ENCODE measurements at regions not wholly inside any gene's neighbourhood (a gene's known extent, or its start where the extent isn't known, plus 50 kb on each side); places are given as distances from the start of the nearest gene placed in this dataset.

DNA sequence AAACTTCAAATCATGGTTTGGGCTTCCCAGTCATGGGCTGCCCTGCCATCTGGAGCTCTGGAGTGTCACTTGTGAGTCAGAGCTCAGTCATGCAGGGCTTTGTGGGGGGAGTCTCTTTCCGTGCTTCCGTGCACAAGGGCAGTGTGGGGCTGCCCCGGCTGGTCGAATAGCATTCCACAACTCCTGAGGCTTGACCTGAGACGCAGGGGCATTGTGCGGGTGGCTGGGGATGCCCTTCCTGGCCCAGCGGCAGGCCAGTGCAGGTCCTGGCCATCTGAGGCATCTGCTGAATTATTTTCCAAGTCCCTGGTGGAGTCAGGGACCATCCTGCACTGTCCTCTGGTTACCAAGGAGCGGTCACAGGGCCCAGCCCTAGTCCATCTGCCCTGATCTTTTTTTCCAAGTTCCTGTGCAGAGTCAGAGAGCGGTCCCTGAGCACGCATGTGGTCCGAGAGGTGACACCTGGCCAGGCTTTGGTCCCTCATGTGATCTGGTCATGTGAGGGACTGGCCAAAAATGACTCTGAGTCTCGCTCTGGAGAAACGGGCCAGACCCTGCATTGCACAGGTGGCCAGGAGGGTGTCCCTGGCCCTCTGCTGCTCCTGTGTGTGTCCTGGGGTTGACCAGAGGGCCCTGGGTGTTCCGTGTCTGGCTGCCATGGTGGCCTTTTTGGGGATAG, 167.0 kb upstream of the ALG10B start:
- no peak overlapping the region for H3K27ac ChIP-seq (replicated peaks)

DNA sequence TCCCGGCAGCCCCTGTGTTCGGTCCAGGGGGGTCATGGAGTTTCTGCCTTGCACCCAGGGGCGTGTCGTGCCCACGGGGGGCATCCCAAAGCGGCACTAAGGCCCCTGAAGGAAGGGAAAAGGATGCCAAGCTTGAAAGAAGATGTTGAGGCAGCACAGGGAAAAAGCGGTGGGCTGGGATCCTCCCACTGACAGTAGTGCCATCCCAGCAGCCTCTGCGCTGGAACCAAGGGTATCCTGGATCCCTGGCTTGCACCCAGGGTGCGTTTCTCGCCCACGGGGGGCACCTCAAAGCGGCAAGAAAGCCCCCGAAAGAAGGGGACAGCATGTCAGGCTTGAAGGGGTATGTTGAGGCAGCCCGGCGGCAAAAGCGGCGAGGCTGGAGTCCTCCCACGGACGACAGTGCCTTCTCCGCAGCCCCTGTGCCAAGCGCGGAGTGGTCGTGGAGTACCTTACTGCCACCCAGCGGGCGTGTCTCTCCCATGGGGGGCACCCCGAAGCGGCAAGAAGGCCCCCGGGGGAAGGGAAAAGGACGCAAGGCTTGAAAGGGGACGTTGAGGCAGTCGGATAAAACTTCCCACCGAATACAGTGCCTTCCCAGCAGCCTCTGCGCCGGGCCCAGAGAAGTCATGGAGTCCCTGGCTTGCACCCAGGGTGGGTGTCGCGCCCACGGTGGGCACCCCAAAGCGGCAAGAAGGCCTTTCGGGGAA, 164.4 kb upstream of the ALG10B start:
- H3K27ac ChIP-seq (replicated peaks): no peak overlapping the region
- TF ChIP-seq POLR2AphosphoS5 (IDR thresholded peaks at IDR 0.05; ENCODE audit: low read depth) (no peak), SPI1 (IDR thresholded peaks at IDR 0.05; ENCODE audit: borderline replicate concordance, low read depth) (no peak), GABPA (IDR thresholded peaks at IDR 0.05; ENCODE audit: low read depth) (no peak)
- TF ChIP-seq, protein P1, sequence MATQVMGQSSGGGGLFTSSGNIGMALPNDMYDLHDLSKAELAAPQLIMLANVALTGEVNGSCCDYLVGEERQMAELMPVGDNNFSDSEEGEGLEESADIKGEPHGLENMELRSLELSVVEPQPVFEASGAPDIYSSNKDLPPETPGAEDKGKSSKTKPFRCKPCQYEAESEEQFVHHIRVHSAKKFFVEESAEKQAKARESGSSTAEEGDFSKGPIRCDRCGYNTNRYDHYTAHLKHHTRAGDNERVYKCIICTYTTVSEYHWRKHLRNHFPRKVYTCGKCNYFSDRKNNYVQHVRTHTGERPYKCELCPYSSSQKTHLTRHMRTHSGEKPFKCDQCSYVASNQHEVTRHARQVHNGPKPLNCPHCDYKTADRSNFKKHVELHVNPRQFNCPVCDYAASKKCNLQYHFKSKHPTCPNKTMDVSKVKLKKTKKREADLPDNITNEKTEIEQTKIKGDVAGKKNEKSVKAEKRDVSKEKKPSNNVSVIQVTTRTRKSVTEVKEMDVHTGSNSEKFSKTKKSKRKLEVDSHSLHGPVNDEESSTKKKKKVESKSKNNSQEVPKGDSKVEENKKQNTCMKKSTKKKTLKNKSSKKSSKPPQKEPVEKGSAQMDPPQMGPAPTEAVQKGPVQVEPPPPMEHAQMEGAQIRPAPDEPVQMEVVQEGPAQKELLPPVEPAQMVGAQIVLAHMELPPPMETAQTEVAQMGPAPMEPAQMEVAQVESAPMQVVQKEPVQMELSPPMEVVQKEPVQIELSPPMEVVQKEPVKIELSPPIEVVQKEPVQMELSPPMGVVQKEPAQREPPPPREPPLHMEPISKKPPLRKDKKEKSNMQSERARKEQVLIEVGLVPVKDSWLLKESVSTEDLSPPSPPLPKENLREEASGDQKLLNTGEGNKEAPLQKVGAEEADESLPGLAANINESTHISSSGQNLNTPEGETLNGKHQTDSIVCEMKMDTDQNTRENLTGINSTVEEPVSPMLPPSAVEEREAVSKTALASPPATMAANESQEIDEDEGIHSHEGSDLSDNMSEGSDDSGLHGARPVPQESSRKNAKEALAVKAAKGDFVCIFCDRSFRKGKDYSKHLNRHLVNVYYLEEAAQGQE (IDR thresholded peaks at IDR 0.05; ENCODE audit: insufficient replicate concordance, low read depth): no peak
- TF ChIP-seq, protein P2, sequence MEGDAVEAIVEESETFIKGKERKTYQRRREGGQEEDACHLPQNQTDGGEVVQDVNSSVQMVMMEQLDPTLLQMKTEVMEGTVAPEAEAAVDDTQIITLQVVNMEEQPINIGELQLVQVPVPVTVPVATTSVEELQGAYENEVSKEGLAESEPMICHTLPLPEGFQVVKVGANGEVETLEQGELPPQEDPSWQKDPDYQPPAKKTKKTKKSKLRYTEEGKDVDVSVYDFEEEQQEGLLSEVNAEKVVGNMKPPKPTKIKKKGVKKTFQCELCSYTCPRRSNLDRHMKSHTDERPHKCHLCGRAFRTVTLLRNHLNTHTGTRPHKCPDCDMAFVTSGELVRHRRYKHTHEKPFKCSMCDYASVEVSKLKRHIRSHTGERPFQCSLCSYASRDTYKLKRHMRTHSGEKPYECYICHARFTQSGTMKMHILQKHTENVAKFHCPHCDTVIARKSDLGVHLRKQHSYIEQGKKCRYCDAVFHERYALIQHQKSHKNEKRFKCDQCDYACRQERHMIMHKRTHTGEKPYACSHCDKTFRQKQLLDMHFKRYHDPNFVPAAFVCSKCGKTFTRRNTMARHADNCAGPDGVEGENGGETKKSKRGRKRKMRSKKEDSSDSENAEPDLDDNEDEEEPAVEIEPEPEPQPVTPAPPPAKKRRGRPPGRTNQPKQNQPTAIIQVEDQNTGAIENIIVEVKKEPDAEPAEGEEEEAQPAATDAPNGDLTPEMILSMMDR (IDR thresholded peaks at IDR 0.05; ENCODE audit: insufficient read depth, low read length): no peak
- no peaks in the 10 kb centered on the region for H3K27me3 ChIP-seq (ENCODE audit: insufficient read depth, poor library complexity, severe bottlenecking)
- H3K4me3 ChIP-seq (replicated peaks; ENCODE audit: insufficient read depth, low read length): no peak overlapping the region
- DNase-seq (ENCODE audit: low read depth in 1 of 2, low spot score in 1 of 2): no peak

More for the DNA sequence above, 167.0 kb upstream of the ALG10B start:
- no peak for DNase-seq (ENCODE audit: low read depth in 1 of 2, low spot score in 1 of 2)
- no peaks in the 10 kb centered on the region for H3K27me3 ChIP-seq (ENCODE audit: insufficient read depth, poor library complexity, severe bottlenecking)
- H3K4me3 ChIP-seq (replicated peaks; ENCODE audit: insufficient read depth, low read length): no peak overlapping the region
- TF ChIP-seq POLR2AphosphoS5 (IDR thresholded peaks at IDR 0.05; ENCODE audit: low read depth) (no peak), GABPA (IDR thresholded peaks at IDR 0.05; ENCODE audit: low read depth) (no peak), SPI1 (IDR thresholded peaks at IDR 0.05; ENCODE audit: borderline replicate concordance, low read depth) (no peak)
- TF ChIP-seq, protein P2 (IDR thresholded peaks at IDR 0.05; ENCODE audit: insufficient read depth, low read length): no peak
- TF ChIP-seq, protein P1 (IDR thresholded peaks at IDR 0.05; ENCODE audit: insufficient replicate concordance, low read depth): no peak

DNA sequence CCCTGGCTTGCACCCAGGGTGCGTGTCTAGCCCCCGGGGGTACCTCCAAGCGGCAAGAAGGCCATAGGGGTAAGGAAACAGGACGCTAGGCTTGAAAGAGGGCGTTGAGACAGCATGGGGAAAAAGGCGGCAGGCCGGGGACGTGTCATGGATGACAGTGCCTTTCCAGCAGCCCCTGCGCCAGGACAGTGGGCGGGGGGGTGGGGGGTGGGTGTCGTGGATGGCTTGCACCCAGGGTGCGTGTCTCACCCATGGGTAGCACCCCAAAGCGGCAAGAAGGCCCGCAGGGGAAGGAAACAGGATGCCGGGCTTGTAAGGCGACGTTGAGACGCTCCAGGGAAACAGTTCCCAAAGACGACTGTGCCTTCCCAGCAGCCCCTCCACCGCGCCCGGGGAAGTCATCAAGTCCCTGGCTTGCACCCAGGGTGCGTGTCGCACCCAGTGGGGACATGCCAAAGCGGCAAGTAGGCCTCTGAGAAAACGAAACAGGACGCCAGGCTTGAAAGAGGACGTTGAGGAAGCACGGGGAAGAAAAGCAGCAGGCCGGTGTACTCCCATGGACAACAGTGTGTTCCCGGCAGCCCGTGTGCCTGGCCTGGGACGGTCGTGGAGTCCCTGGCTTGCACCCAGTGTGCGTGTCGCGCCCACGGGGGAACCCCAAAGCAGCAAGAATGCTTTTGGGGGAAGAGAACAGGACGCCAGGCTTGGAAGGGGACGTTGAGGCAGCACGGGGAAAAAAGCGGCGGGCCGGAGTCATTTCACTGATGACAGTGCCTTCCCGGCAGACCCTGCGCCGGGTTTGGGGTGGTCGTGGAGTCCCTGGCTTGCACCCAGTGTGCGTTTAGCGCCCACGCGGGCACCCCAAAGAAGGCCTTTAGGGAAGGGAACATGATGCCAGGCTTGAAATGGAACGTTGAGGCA, 163.5 kb upstream of the ALG10B start:
- TF ChIP-seq, protein P1 (IDR thresholded peaks at IDR 0.05; ENCODE audit: insufficient replicate concordance, low read depth): no peak
- no peak for TF ChIP-seq POLR2AphosphoS5 (IDR thresholded peaks at IDR 0.05; ENCODE audit: low read depth)
- TF ChIP-seq, protein P2 (IDR thresholded peaks at IDR 0.05; ENCODE audit: insufficient read depth, low read length): no peak
- TF ChIP-seq SPI1 (IDR thresholded peaks at IDR 0.05; ENCODE audit: borderline replicate concordance, low read depth): no peak
- TF ChIP-seq GABPA (IDR thresholded peaks at IDR 0.05; ENCODE audit: low read depth): no peak
- DNase-seq (ENCODE audit: low read depth in 1 of 2, low spot score in 1 of 2): no peak
- no peak overlapping the region for H3K4me3 ChIP-seq (replicated peaks; ENCODE audit: insufficient read depth, low read length)
- H3K27me3 ChIP-seq (ENCODE audit: insufficient read depth, poor library complexity, severe bottlenecking): no peaks in the 10 kb centered on the region
- H3K27ac ChIP-seq (replicated peaks): no peak overlapping the region

All from HL-60 (cell line).